ENCODE measurements at regions not wholly inside any gene's neighbourhood (a gene's known extent, or its start where the extent isn't known, plus 50 kb on each side); places are given as distances from the start of the nearest gene placed in this dataset.

GRCh38 chr7:45456747-45457524, 117.2 kb upstream of the ADCY1 start:
- no peak for DNase-seq

GRCh38 chr7:45457591-45457990, 116.6 kb upstream of the ADCY1 start:
- DNase-seq = peak; percentile 69

- no peak for DNase-seq
Observed at GRCh38 chr7:45459476-45459875, 114.7 kb upstream of the ADCY1 start.

GRCh38 chr7:45460379-45460778, 113.8 kb upstream of the ADCY1 start:
- no peak for DNase-seq

GRCh38 chr7:45461026-45461425, 113.1 kb upstream of the ADCY1 start:
- no peak for DNase-seq

- no peak for DNase-seq
Observed at GRCh38 chr7:45469103-45469502, 105.1 kb upstream of the ADCY1 start.

GRCh38 chr7:45470031-45470430, 104.1 kb upstream of the ADCY1 start:
- no peak for DNase-seq

- DNase-seq = no peak
Observed at GRCh38 chr7:45479781-45480180, 94.4 kb upstream of the ADCY1 start.

- no peak for DNase-seq
Observed at GRCh38 chr7:45482451-45482850, 91.7 kb upstream of the ADCY1 start.

GRCh38 chr7:45484094-45484493, 90.1 kb upstream of the ADCY1 start:
- DNase-seq = no peak

GRCh38 chr7:45486575-45486974, 87.6 kb upstream of the ADCY1 start:
- DNase-seq = no peak

- DNase-seq = no peak
Observed at GRCh38 chr7:45494885-45495284, 79.3 kb upstream of the ADCY1 start.

- no peak for DNase-seq
Observed at GRCh38 chr7:45495618-45496017, 78.5 kb upstream of the ADCY1 start.

- DNase-seq = no peak
Observed at GRCh38 chr7:45500257-45500656, 73.9 kb upstream of the ADCY1 start.

- no peak for DNase-seq
Observed at GRCh38 chr7:45501791-45502190, 72.4 kb upstream of the ADCY1 start.

GRCh38 chr7:45506059-45506458, 68.1 kb upstream of the ADCY1 start:
- no peak for DNase-seq

- DNase-seq = no peak
Observed at GRCh38 chr7:45509222-45509621, 64.9 kb upstream of the ADCY1 start.

- peak; percentile 5 for DNase-seq
Observed at GRCh38 chr7:45511721-45512597, 62.2 kb upstream of the ADCY1 start.

- no peak for DNase-seq
Observed at GRCh38 chr7:45514944-45515343, 59.2 kb upstream of the ADCY1 start.

- no peak for DNase-seq
Observed at GRCh38 chr7:45515346-45515745, 58.8 kb upstream of the ADCY1 start.
